Esophagus muscularis mucosa (tissue), 4 donors: ENCODE measurements at regions not wholly inside any gene's neighbourhood (a gene's known extent, or its start where the extent isn't known, plus 50 kb on each side); places are given as distances from the start of the nearest gene placed in this dataset.

Experiments
- DNase-seq: peaks from one replicate; pipeline ENCODE4 v3.0.0-alpha.2; 2017; ENCODE audit errors: extremely low spot score
- H3K27ac ChIP-seq, 4 donors: fragments of 200-600 bp; sonication (generic); replicated peaks in 1 of 4; 1 replicate in 3 of 4; 2 replicates in 1 of 4; pipeline ENCODE4 v1.5.1; 2016 to 2019; ENCODE audit warnings: mild to moderate bottlenecking in 1 of 4
- H3K27me3 ChIP-seq, 4 donors: fragments of 200-600 bp; sonication (generic); one replicate each; pipeline versions ENCODE4 v1.5.1 to v1.6.0; 2016 to 2019
- H3K36me3 ChIP-seq, 4 donors: fragments of 200-600 bp; sonication (generic); one replicate each; pipeline ENCODE4 v1.5.1; 2016 to 2019
- H3K4me1 ChIP-seq, 4 donors: fragments of 200-600 bp; sonication (generic); one replicate each; pipeline ENCODE4 v1.5.1; 2016 to 2019
- H3K4me3 ChIP-seq, 4 donors: fragments of 200-600 bp; sonication (generic); 1 replicate in 2 of 4; 2 replicates in 2 of 4; pipeline ENCODE4 v1.5.1; 2016 to 2019; ENCODE audit warnings: mild to moderate bottlenecking in 4 of 4, moderate library complexity in 1 of 4
- H3K9me3 ChIP-seq, 4 donors: fragments of 200-600 bp; sonication (generic); 1 replicate in 3 of 4; 2 replicates in 1 of 4; pipeline ENCODE4 v1.5.1; 2016 to 2019
- CTCF ChIP-seq, 3 experiments: fragments of 200-600 bp in 2 of 3; fragments of 450-650 bp in 1 of 3; sonication (generic) in 2 of 3; IDR thresholded peaks; one replicate each; pipeline ENCODE4 v1.5.1; 2017 to 2019; ENCODE audit warnings: antibody characterized with exemption in 3 of 3, mild to moderate bottlenecking in 2 of 3, moderate library complexity in 1 of 3
- EP300 ChIP-seq: sonication (generic); formaldehyde crosslinking; IDR thresholded peaks from one replicate; pipeline ENCODE4 v1.6.1; 2017; ENCODE audit warnings: antibody characterized with exemption
- POLR2A ChIP-seq: fragments of 450-650 bp; IDR thresholded peaks from one replicate; pipeline ENCODE4 v1.6.1; 2017; ENCODE audit warnings: antibody characterized with exemption, moderate library complexity, mild to moderate bottlenecking, low read depth
- POLR2AphosphoS5 ChIP-seq, 2 donors: sonication (generic); formaldehyde crosslinking; IDR thresholded peaks; one replicate each; pipeline ENCODE4 v1.6.1; 2017; ENCODE audit warnings: antibody characterized with exemption in 2 of 2
- WGBS: methylation state at CpG from one replicate; pipeline ENCODE4 v1.1.5; 2018; 5-methylcytosine and 5-hydroxymethylcytosine counted together
- intact Hi-C: fragments of 100-400 bp; cut with DNase I; formaldehyde crosslinking; loops from one replicate; pipeline ENCODE4 v1.15.1; 2023

GRCh38 chrX:95889279-95889678 is 795.4 kb upstream of the DIAPH2 start:
- H3K4me3 ChIP-seq: no peak overlapping the region
- no peaks in the 10 kb centered on the region for H3K27me3 ChIP-seq
- no peaks in the 10 kb centered on the region for H3K9me3 ChIP-seq
- no peak overlapping the region for H3K27ac ChIP-seq
- 89% methylated on average over 1 of the region's 1 CpG for WGBS
- intact Hi-C loops: no loop called here
- H3K4me1 ChIP-seq: peaks cover 0 to 20% (median 8%) of the 10 kb centered on the region in 4 donors
- H3K36me3 ChIP-seq: no peaks in the 10 kb centered on the region
- no peak for DNase-seq
- no peak for TF ChIP-seq POLR2AphosphoS5 (IDR thresholded peaks at IDR 0.05)
- no peak for TF ChIP-seq EP300
- TF ChIP-seq CTCF (IDR thresholded peaks at IDR 0.05): no peak

GRCh38 chrX:95893636-95894035 is 791.0 kb upstream of the DIAPH2 start:
- DNase-seq: no peak
- Histone ChIP-seq H3K27ac (no peak overlapping the region), H3K9me3 (no peaks in the 10 kb centered on the region), H3K36me3 (no peaks in the 10 kb centered on the region), H3K4me1 (no peaks in the 10 kb centered on the region), H3K27me3 (no peaks in the 10 kb centered on the region), H3K4me3 (no peak overlapping the region)
- 36% methylated on average over 2 of the region's 2 CpGs for WGBS
- no peak for TF ChIP-seq CTCF (IDR thresholded peaks at IDR 0.05)
- no peak for TF ChIP-seq POLR2A
- no peak for TF ChIP-seq EP300
- TF ChIP-seq POLR2AphosphoS5 (IDR thresholded peaks at IDR 0.05): no peak
- intact Hi-C loops: no loop called here

GRCh38 chrX:95903490-95903889 is 781.2 kb upstream of the DIAPH2 start:
- Histone ChIP-seq H3K4me1 (no peaks in the 10 kb centered on the region), H3K36me3 (no peaks in the 10 kb centered on the region), H3K4me3 (no peak overlapping the region), H3K9me3 (peaks cover 0 to 5% (median 0%) of the 10 kb centered on the region in 4 donors), H3K27ac (no peak overlapping the region), H3K27me3 (no peaks in the 10 kb centered on the region)
- 28% methylated on average over 3 of the region's 3 CpGs for WGBS
- no peak for DNase-seq
- intact Hi-C loops: no loop called here
- TF ChIP-seq POLR2AphosphoS5 (IDR thresholded peaks at IDR 0.05): no peak
- TF ChIP-seq EP300: no peak
- TF ChIP-seq POLR2A: no peak
- TF ChIP-seq CTCF (IDR thresholded peaks at IDR 0.05): no peak

- WGBS: 30% methylated on average over 3 of the region's 3 CpGs
- DNase-seq: no peak
- no peaks in the 10 kb centered on the region for H3K36me3 ChIP-seq
- H3K27me3 ChIP-seq: no peaks in the 10 kb centered on the region
- intact Hi-C loops: no loop called here
- no peaks in the 10 kb centered on the region for H3K4me1 ChIP-seq
- peaks cover 0 to 5% (median 0%) of the 10 kb centered on the region in 4 donors for H3K9me3 ChIP-seq
- TF ChIP-seq POLR2A: no peak
- no peak for TF ChIP-seq CTCF (IDR thresholded peaks at IDR 0.05)
- TF ChIP-seq POLR2AphosphoS5 (IDR thresholded peaks at IDR 0.05): no peak
- no peak for TF ChIP-seq EP300
- H3K27ac ChIP-seq: no peak overlapping the region
- H3K4me3 ChIP-seq: no peak overlapping the region
Measured at GRCh38 chrX:95903975-95904374, 780.7 kb upstream of the DIAPH2 start.

- H3K4me3 ChIP-seq: no peak overlapping the region
- no peaks in the 10 kb centered on the region for H3K4me1 ChIP-seq
- no peaks in the 10 kb centered on the region for H3K27me3 ChIP-seq
- no peak overlapping the region for H3K27ac ChIP-seq
- no peak for DNase-seq
- H3K36me3 ChIP-seq: no peaks in the 10 kb centered on the region
- WGBS: 45% methylated on average over 1 of the region's 1 CpG
- intact Hi-C loops: no loop called here
- no peaks in the 10 kb centered on the region for H3K9me3 ChIP-seq
- TF ChIP-seq CTCF (IDR thresholded peaks at IDR 0.05) (no peak), EP300 (no peak), POLR2AphosphoS5 (IDR thresholded peaks at IDR 0.05) (no peak), POLR2A (no peak)
Measured at GRCh38 chrX:95907081-95907480, 777.6 kb upstream of the DIAPH2 start.
